ENCODE measurements at regions not wholly inside any gene's neighbourhood (a gene's known extent, or its start where the extent isn't known, plus 50 kb on each side); places are given as distances from the start of the nearest gene placed in this dataset.

GRCh38 chr12:118574288-118574687, 197.9 kb downstream of the SUDS3 start:
- no peak for DNase-seq (ENCODE audit: insufficient read length)
- TF ChIP-seq POLR2A (IDR thresholded peaks at IDR 0.05; ENCODE audit: low read depth, low read length) = no peak
- no peak for TF ChIP-seq POLR2AphosphoS5 (IDR thresholded peaks at IDR 0.05; ENCODE audit: low read depth, low read length)
- no peak for TF ChIP-seq TAF1 (IDR thresholded peaks at IDR 0.05; ENCODE audit: borderline replicate concordance, low read depth, low read length)
- FAIRE-seq = no peak

- FAIRE-seq (no peak), DNase-seq (ENCODE audit: insufficient read length) (no peak)
- TF ChIP-seq TAF1 (IDR thresholded peaks at IDR 0.05; ENCODE audit: borderline replicate concordance, low read depth, low read length) = no peak
Observed at GRCh38 chr12:118575730-118576129, 199.4 kb downstream of the SUDS3 start.

GRCh38 chr12:118581371-118581770, 205.0 kb downstream of the SUDS3 start:
- TF ChIP-seq TAF1 (IDR thresholded peaks at IDR 0.05; ENCODE audit: borderline replicate concordance, low read depth, low read length) = no peak
- no peak for TF ChIP-seq POLR2A (IDR thresholded peaks at IDR 0.05; ENCODE audit: low read depth, low read length)
- TF ChIP-seq POLR2AphosphoS5 (IDR thresholded peaks at IDR 0.05; ENCODE audit: low read depth, low read length) = no peak
- FAIRE-seq (no peak), DNase-seq (ENCODE audit: insufficient read length) (no peak)

- FAIRE-seq = no peak
Observed at GRCh38 chr12:118582863-118583262, 206.5 kb downstream of the SUDS3 start.

GRCh38 chr12:118586433-118586832, 210.1 kb downstream of the SUDS3 start:
- FAIRE-seq (no peak), DNase-seq (ENCODE audit: insufficient read length) (no peak)
- TF ChIP-seq POLR2AphosphoS5 (IDR thresholded peaks at IDR 0.05; ENCODE audit: low read depth, low read length) (no peak), TAF1 (IDR thresholded peaks at IDR 0.05; ENCODE audit: borderline replicate concordance, low read depth, low read length) (no peak), POLR2A (IDR thresholded peaks at IDR 0.05; ENCODE audit: low read depth, low read length) (no peak)

More at GRCh38 chr12:118582863-118583262, 206.5 kb downstream of the SUDS3 start:
- no peak for TF ChIP-seq TAF1 (IDR thresholded peaks at IDR 0.05; ENCODE audit: borderline replicate concordance, low read depth, low read length)
- no peak for TF ChIP-seq POLR2AphosphoS5 (IDR thresholded peaks at IDR 0.05; ENCODE audit: low read depth, low read length)
- no peak for TF ChIP-seq POLR2A (IDR thresholded peaks at IDR 0.05; ENCODE audit: low read depth, low read length)
- no peak for DNase-seq (ENCODE audit: insufficient read length)

- TF ChIP-seq TAF1 (IDR thresholded peaks at IDR 0.05; ENCODE audit: borderline replicate concordance, low read depth, low read length) (no peak), POLR2AphosphoS5 (IDR thresholded peaks at IDR 0.05; ENCODE audit: low read depth, low read length) (no peak), POLR2A (IDR thresholded peaks at IDR 0.05; ENCODE audit: low read depth, low read length) (no peak)
- FAIRE-seq = no peak
- DNase-seq (ENCODE audit: insufficient read length) = no peak
Observed at GRCh38 chr12:118589162-118589561, 212.8 kb downstream of the SUDS3 start.

GRCh38 chr12:118590406-118591150, 214.2 kb downstream of the SUDS3 start:
- no peak for TF ChIP-seq POLR2A (IDR thresholded peaks at IDR 0.05; ENCODE audit: low read depth, low read length)
- TF ChIP-seq POLR2AphosphoS5 (IDR thresholded peaks at IDR 0.05; ENCODE audit: low read depth, low read length) = no peak
- TF ChIP-seq TAF1 (IDR thresholded peaks at IDR 0.05; ENCODE audit: borderline replicate concordance, low read depth, low read length) = no peak
- DNase-seq (ENCODE audit: insufficient read length) (no peak), FAIRE-seq (no peak)

- no peak for DNase-seq (ENCODE audit: insufficient read length)
- FAIRE-seq = no peak
- TF ChIP-seq POLR2A (IDR thresholded peaks at IDR 0.05; ENCODE audit: low read depth, low read length) (no peak), TAF1 (IDR thresholded peaks at IDR 0.05; ENCODE audit: borderline replicate concordance, low read depth, low read length) (no peak), POLR2AphosphoS5 (IDR thresholded peaks at IDR 0.05; ENCODE audit: low read depth, low read length) (no peak)
Observed at GRCh38 chr12:118603610-118604361, 227.4 kb downstream of the SUDS3 start.

- TF ChIP-seq POLR2AphosphoS5 (IDR thresholded peaks at IDR 0.05; ENCODE audit: low read depth, low read length) (no peak), TAF1 (IDR thresholded peaks at IDR 0.05; ENCODE audit: borderline replicate concordance, low read depth, low read length) (no peak), POLR2A (IDR thresholded peaks at IDR 0.05; ENCODE audit: low read depth, low read length) (no peak)
- no peak for DNase-seq (ENCODE audit: insufficient read length)
- no peak for FAIRE-seq
Observed at GRCh38 chr12:118606690-118607089, 230.3 kb downstream of the SUDS3 start.

GRCh38 chr12:118607831-118608230, 231.5 kb downstream of the SUDS3 start:
- TF ChIP-seq TAF1 (IDR thresholded peaks at IDR 0.05; ENCODE audit: borderline replicate concordance, low read depth, low read length) = no peak
- no peak for TF ChIP-seq POLR2A (IDR thresholded peaks at IDR 0.05; ENCODE audit: low read depth, low read length)
- no peak for TF ChIP-seq POLR2AphosphoS5 (IDR thresholded peaks at IDR 0.05; ENCODE audit: low read depth, low read length)
- FAIRE-seq (no peak), DNase-seq (ENCODE audit: insufficient read length) (no peak)

GRCh38 chr12:118608770-118609344, 232.5 kb downstream of the SUDS3 start:
- TF ChIP-seq POLR2A (IDR thresholded peaks at IDR 0.05; ENCODE audit: low read depth, low read length) = no peak
- TF ChIP-seq POLR2AphosphoS5 (IDR thresholded peaks at IDR 0.05; ENCODE audit: low read depth, low read length) = no peak
- no peak for TF ChIP-seq TAF1 (IDR thresholded peaks at IDR 0.05; ENCODE audit: borderline replicate concordance, low read depth, low read length)
- FAIRE-seq (no peak), DNase-seq (ENCODE audit: insufficient read length) (no peak)

Data from GM12892 (cell line).